ENCODE measurements at regions not wholly inside any gene's neighbourhood (a gene's known extent, or its start where the extent isn't known, plus 50 kb on each side); places are given as distances from the start of the nearest gene placed in this dataset.

- TF ChIP-seq EZH2 (IDR thresholded peaks at IDR 0.05; ENCODE audit: borderline replicate concordance, low read depth, low read length, poor library complexity, severe bottlenecking) (no peak), CTCF (conservative IDR thresholded peaks at IDR 0.05; ENCODE audit: low read depth, low read length) (no peak)
Observed at GRCh38 chr7:131836733-131837132, 280.3 kb upstream of the PODXL start.

Data from A673 (cell line).